ENCODE measurements at regions not wholly inside any gene's neighbourhood (a gene's known extent, or its start where the extent isn't known, plus 50 kb on each side); places are given as distances from the start of the nearest gene placed in this dataset.

DNA sequence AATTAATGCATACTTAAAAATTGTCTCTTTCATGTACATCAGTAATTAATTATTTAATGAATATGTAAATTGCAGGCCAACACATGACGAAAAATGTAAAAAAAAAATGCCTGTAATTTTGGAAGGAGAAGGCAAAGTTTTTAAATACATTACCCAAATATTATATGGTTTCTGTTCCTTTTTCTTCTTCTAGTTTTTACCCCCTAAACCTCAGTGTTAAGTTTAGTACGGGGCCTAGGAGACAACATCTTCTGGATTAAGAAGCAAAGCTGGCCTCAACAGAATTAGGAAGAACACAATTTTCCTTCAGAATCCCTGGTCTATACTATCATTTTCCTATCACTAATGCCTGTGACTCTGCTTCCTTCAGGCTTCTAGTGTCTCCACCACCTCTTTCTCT, 459.3 kb upstream of the NRP1 start:
- intact Hi-C loops (cut with DNase I; ENCODE audit: low total_unique reads): no loop called here
- TF ChIP-seq, protein P1, sequence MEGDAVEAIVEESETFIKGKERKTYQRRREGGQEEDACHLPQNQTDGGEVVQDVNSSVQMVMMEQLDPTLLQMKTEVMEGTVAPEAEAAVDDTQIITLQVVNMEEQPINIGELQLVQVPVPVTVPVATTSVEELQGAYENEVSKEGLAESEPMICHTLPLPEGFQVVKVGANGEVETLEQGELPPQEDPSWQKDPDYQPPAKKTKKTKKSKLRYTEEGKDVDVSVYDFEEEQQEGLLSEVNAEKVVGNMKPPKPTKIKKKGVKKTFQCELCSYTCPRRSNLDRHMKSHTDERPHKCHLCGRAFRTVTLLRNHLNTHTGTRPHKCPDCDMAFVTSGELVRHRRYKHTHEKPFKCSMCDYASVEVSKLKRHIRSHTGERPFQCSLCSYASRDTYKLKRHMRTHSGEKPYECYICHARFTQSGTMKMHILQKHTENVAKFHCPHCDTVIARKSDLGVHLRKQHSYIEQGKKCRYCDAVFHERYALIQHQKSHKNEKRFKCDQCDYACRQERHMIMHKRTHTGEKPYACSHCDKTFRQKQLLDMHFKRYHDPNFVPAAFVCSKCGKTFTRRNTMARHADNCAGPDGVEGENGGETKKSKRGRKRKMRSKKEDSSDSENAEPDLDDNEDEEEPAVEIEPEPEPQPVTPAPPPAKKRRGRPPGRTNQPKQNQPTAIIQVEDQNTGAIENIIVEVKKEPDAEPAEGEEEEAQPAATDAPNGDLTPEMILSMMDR (IDR thresholded peaks at IDR 0.05): no peak

DNA sequence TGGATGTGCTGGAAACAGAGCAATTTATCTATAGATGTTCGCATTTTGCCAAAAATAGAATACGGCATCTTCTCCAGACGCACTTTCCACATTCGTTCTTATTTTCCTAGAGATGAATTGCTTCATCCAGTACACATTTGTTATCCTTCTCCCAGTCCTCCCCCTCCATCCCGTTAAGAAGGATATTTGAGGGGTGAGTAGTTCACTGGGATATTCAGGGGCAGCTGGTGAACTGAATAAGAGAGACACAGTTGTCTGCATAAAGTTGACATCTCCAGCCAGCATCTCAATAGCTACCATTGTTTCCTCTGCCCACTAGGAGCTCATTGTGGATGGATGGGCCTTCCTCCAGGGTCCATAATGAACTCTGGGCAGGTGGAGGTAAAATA, 456.8 kb upstream of the NRP1 start:
- Histone ChIP-seq H3K27ac (no peak overlapping the region), H3K9me3 (no peaks in the 10 kb centered on the region), H3K27me3 (no peaks in the 10 kb centered on the region), H3K36me3 (no peaks in the 10 kb centered on the region), H3K4me3 (no peak overlapping the region), H3K4me1 (no peaks in the 10 kb centered on the region)
- intact Hi-C loops (cut with DNase I; ENCODE audit: low total_unique reads): no loop called here
- TF ChIP-seq, protein P1 (IDR thresholded peaks at IDR 0.05): no peak
- no peak for DNase-seq

More for the DNA sequence above, 459.3 kb upstream of the NRP1 start:
- H3K27me3 ChIP-seq: no peaks in the 10 kb centered on the region
- H3K4me3 ChIP-seq: no peak overlapping the region
- no peaks in the 10 kb centered on the region for H3K4me1 ChIP-seq
- no peaks in the 10 kb centered on the region for H3K9me3 ChIP-seq
- H3K27ac ChIP-seq: no peak overlapping the region
- H3K36me3 ChIP-seq: no peaks in the 10 kb centered on the region
- DNase-seq: no peak

DNA sequence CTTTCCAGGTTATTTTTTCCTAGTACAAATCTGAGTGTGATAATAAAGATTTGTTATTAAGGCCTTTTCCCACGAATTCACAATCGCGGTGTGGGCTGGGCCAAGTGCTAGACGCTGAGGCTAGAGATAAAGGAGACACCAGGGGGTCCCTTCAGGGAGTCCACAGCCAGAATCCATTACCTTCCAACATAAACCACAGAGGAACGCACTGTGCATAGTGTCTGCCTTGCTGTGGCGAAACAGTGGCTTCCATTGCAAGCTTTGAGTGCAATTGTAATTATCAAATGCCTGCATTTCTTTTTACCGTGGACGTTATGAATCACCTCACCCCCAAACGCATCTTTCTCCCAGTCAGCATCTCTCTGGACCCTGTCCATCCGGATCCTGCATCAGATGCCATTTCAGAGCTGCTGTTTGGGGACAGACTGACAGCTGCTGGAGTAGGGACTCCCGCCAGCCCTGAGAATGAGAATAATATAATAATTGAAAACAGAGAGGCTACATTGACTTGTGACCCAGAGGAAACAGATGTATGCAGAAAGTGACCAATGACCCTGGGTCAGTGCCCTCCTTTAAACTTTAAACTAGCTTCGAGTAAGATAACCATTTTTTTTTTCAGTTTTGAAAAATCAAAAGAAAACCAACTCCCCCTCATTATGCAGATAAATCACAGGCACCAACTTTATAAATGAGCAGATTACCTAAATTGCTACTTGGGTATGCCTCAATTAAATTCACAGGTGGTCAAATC, 456.2 kb upstream of the NRP1 start:
- TF ChIP-seq, protein P1 (IDR thresholded peaks at IDR 0.05): no peak
- H3K27ac ChIP-seq: no peak overlapping the region
- no peaks in the 10 kb centered on the region for H3K36me3 ChIP-seq
- no peak for DNase-seq
- no peaks in the 10 kb centered on the region for H3K4me1 ChIP-seq
- no peaks in the 10 kb centered on the region for H3K27me3 ChIP-seq
- H3K4me3 ChIP-seq: no peak overlapping the region
- intact Hi-C loops (cut with DNase I; ENCODE audit: low total_unique reads): no loop called here
- no peaks in the 10 kb centered on the region for H3K9me3 ChIP-seq

DNA sequence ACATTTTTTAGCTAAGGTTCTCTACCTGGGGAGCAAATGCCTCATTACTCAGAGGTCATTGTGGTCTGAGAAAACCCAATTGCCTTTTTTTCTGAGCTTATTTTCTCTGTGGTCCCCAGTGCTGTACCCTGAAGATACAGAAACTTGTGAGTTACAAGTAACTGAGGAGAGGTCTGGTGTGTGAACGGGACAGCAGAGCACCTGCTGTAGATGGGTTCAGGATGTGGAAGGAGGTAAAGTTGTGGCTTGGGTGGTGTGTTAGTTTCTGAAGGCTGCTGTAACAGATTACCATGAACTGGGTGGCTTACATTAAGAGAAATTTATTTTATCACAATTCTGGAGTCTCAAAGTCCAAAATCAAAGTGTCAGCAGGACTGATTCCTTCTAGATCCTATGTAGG, 449.1 kb upstream of the NRP1 start:
- Histone ChIP-seq H3K9me3 (no peaks in the 10 kb centered on the region), H3K4me1 (no peaks in the 10 kb centered on the region), H3K36me3 (no peaks in the 10 kb centered on the region), H3K27ac (no peak overlapping the region), H3K27me3 (no peaks in the 10 kb centered on the region), H3K4me3 (no peak overlapping the region)
- TF ChIP-seq, protein P1 (IDR thresholded peaks at IDR 0.05): no peak
- DNase-seq: no peak
- intact Hi-C loops (cut with DNase I; ENCODE audit: low total_unique reads): no loop called here

DNA sequence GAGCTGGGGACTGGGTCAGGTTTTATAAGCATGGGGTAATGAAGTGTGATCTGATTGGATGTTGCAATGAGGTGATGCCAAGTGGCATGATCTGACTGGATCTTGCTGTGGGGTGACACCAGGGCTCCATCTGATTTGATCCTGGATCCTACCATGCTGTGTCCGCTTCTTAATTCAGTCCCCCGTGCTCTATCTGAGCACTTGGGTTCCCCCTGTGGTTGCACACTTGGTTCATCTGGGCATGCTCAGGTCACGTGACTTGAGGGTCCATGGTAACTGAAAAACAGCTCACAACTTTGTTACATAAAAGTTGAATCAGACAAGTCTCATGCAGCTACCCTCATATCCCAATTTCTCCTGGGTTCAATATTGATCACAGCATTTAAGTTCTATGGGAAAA, 448.6 kb upstream of the NRP1 start:
- no peaks in the 10 kb centered on the region for H3K4me1 ChIP-seq
- no peaks in the 10 kb centered on the region for H3K36me3 ChIP-seq
- no peak overlapping the region for H3K4me3 ChIP-seq
- DNase-seq: no peak
- TF ChIP-seq, protein P1 (IDR thresholded peaks at IDR 0.05): no peak
- no peak overlapping the region for H3K27ac ChIP-seq
- no peaks in the 10 kb centered on the region for H3K27me3 ChIP-seq
- intact Hi-C loops (cut with DNase I; ENCODE audit: low total_unique reads): no loop called here
- H3K9me3 ChIP-seq: no peaks in the 10 kb centered on the region

Measured in tibial artery (tissue), 4 donors.